Testis (tissue), 2 donors: ENCODE measurements at regions not wholly inside any gene's neighbourhood (a gene's known extent, or its start where the extent isn't known, plus 50 kb on each side); places are given as distances from the start of the nearest gene placed in this dataset.

Experiments
- CTCF ChIP-seq, 3 experiments: fragments of 450-650 bp in 2 of 3; fragments of 200-600 bp in 1 of 3; sonication (generic) in 1 of 3; IDR thresholded peaks; one replicate each; pipeline ENCODE4 v1.5.1; 2016 to 2019; ENCODE audit warnings: antibody characterized with exemption in 3 of 3, mild to moderate bottlenecking in 2 of 3, moderate library complexity in 1 of 3
- POLR2A ChIP-seq: fragments of 450-650 bp; IDR thresholded peaks from one replicate; pipeline ENCODE4 v1.6.1; 2017; ENCODE audit warnings: antibody characterized with exemption, mild to moderate bottlenecking, moderate library complexity

- no peak for TF ChIP-seq POLR2A
- no peak for TF ChIP-seq CTCF (IDR thresholded peaks at IDR 0.05)
Measured at GRCh38 chr4:13977746-13978145, 350.2 kb upstream of the BOD1L1 start.
